Frontal cortex (tissue), 3 donors: ENCODE measurements at regions not wholly inside any gene's neighbourhood (a gene's known extent, or its start where the extent isn't known, plus 50 kb on each side); places are given as distances from the start of the nearest gene placed in this dataset.

Experiments used
- DNase-seq, 2 donors: peaks; one replicate each; pipeline ENCODE4 v3.0.0; 2012; ENCODE audit warnings: low spot score in 2 of 2
- FAIRE-seq: peaks from 2 replicates; lab custom pipeline; 2012; peaks lifted over from hg19 to GRCh38; lab: Jason Lieb, UNC
- donor health status: control.
- donor health status: control.
- donor health status: control.

- no peak for FAIRE-seq
- no peak for DNase-seq
Measured at GRCh38 chr13:74084375-74084935, 49.7 kb downstream of the KLF12 start.

GRCh38 chr13:74082741-74083160 lies 51.5 kb downstream of the KLF12 start:
- no peak for FAIRE-seq

GRCh38 chr13:74080762-74081161 lies 53.4 kb downstream of the KLF12 start:
- DNase-seq (no peak), FAIRE-seq (no peak)

More at GRCh38 chr13:74082741-74083160, 51.5 kb downstream of the KLF12 start:
- DNase-seq: no peak

GRCh38 chr13:74077792-74078191 lies 56.4 kb downstream of the KLF12 start:
- DNase-seq (no peak), FAIRE-seq (no peak)

- no peak for DNase-seq
- no peak for FAIRE-seq
Measured at GRCh38 chr13:74077375-74077774, 56.8 kb downstream of the KLF12 start.

GRCh38 chr13:74074723-74075122 lies 59.5 kb downstream of the KLF12 start:
- no peak for DNase-seq
- FAIRE-seq: no peak

GRCh38 chr13:74073274-74073673 lies 60.9 kb downstream of the KLF12 start:
- DNase-seq (no peak), FAIRE-seq (no peak)

- DNase-seq: no peak
- no peak for FAIRE-seq
Measured at GRCh38 chr13:74070513-74070912, 63.7 kb downstream of the KLF12 start.

GRCh38 chr13:74070065-74070464 lies 64.1 kb downstream of the KLF12 start:
- DNase-seq (no peak), FAIRE-seq (no peak)

GRCh38 chr13:74068471-74068870 lies 65.7 kb downstream of the KLF12 start:
- DNase-seq (no peak), FAIRE-seq (no peak)

GRCh38 chr13:74067818-74068217 lies 66.4 kb downstream of the KLF12 start:
- DNase-seq (no peak), FAIRE-seq (no peak)

GRCh38 chr13:74066937-74067336 lies 67.3 kb downstream of the KLF12 start:
- FAIRE-seq (no peak), DNase-seq (no peak)

GRCh38 chr13:74064805-74065312 lies 69.3 kb downstream of the KLF12 start:
- FAIRE-seq (no peak), DNase-seq (no peak)

- FAIRE-seq (no peak), DNase-seq (no peak)
Measured at GRCh38 chr13:74063533-74064100, 70.6 kb downstream of the KLF12 start.

- DNase-seq (peak in 1 of 2 donors; percentile 10), FAIRE-seq (no peak)
Measured at GRCh38 chr13:74062933-74063332, 71.3 kb downstream of the KLF12 start.

GRCh38 chr13:74061926-74062595 lies 72.1 kb downstream of the KLF12 start:
- no peak for DNase-seq
- FAIRE-seq: no peak

GRCh38 chr13:74056801-74057542 lies 77.2 kb downstream of the KLF12 start:
- DNase-seq: no peak
- no peak for FAIRE-seq

- DNase-seq: no peak
- FAIRE-seq: no peak
Measured at GRCh38 chr13:74052402-74052928, 81.7 kb downstream of the KLF12 start.

GRCh38 chr13:74048756-74049155 lies 85.4 kb downstream of the KLF12 start:
- DNase-seq: no peak
- no peak for FAIRE-seq

GRCh38 chr13:74047931-74048600 lies 86.1 kb downstream of the KLF12 start:
- FAIRE-seq (no peak), DNase-seq (no peak)
